ENCODE measurements at regions not wholly inside any gene's neighbourhood (a gene's known extent, or its start where the extent isn't known, plus 50 kb on each side); places are given as distances from the start of the nearest gene placed in this dataset.

DNA sequence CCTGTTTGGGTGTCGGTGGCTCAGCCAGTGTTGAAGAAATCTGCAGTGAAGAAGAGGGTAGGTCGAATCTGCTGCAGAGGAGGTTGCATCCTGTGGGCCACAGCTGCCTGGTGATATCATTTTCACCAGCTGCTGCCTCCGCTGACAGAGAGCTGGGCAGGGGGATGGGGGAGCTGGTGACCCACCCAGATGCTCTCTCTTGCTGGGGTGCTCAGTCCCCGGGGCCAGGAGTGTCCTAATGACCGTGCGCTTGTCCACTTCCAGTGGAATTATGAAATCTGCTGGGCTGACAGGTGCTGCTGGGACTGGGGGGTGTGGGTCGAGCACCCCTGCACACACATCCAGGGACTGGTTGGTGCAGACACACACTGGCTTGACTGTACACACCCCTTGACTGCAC lies 83.2 kb upstream of the IRX4 start:
- no peak for TF ChIP-seq EZH2 (optimal IDR thresholded peaks at IDR 0.05; ENCODE audit: low read depth, low read length)
- TF ChIP-seq, protein P1, sequence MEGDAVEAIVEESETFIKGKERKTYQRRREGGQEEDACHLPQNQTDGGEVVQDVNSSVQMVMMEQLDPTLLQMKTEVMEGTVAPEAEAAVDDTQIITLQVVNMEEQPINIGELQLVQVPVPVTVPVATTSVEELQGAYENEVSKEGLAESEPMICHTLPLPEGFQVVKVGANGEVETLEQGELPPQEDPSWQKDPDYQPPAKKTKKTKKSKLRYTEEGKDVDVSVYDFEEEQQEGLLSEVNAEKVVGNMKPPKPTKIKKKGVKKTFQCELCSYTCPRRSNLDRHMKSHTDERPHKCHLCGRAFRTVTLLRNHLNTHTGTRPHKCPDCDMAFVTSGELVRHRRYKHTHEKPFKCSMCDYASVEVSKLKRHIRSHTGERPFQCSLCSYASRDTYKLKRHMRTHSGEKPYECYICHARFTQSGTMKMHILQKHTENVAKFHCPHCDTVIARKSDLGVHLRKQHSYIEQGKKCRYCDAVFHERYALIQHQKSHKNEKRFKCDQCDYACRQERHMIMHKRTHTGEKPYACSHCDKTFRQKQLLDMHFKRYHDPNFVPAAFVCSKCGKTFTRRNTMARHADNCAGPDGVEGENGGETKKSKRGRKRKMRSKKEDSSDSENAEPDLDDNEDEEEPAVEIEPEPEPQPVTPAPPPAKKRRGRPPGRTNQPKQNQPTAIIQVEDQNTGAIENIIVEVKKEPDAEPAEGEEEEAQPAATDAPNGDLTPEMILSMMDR (IDR thresholded peaks at IDR 0.05; ENCODE audit: low read length), result no peak
- no peak for TF ChIP-seq EZH2phosphoT487 (IDR thresholded peaks at IDR 0.05; ENCODE audit: low read length)
